IPS-18a (cell line): ENCODE measurements at regions not wholly inside any gene's neighbourhood (a gene's known extent, or its start where the extent isn't known, plus 50 kb on each side); places are given as distances from the start of the nearest gene placed in this dataset.

Experiments
- H3K27ac ChIP-seq: one replicate; pipeline ENCODE4 v1.5.1; 2013; ENCODE audit warnings: low read length
- H3K27me3 ChIP-seq: one replicate; pipeline ENCODE4 v1.6.1; 2013; ENCODE audit warnings: mild to moderate bottlenecking, low read length; ENCODE audit not compliant: control insufficient read depth, insufficient read depth
- H3K36me3 ChIP-seq: one replicate; pipeline ENCODE4 v1.6.1; 2013; ENCODE audit warnings: low read depth, low read length; ENCODE audit not compliant: control insufficient read depth
- H3K4me1 ChIP-seq: one replicate; pipeline ENCODE4 v1.6.1; 2013; ENCODE audit warnings: low read depth, low read length; ENCODE audit not compliant: control insufficient read depth
- H3K4me3 ChIP-seq: one replicate; pipeline ENCODE4 v1.5.1; 2013; ENCODE audit warnings: low read length
- H3K9ac ChIP-seq: one replicate; pipeline ENCODE4 v1.6.1; 2013; ENCODE audit warnings: mild to moderate bottlenecking, low read length, moderate library complexity
- H3K9me3 ChIP-seq: one replicate; pipeline ENCODE4 v1.6.1; 2013; ENCODE audit warnings: low read depth, low read length; ENCODE audit not compliant: control insufficient read depth

DNA sequence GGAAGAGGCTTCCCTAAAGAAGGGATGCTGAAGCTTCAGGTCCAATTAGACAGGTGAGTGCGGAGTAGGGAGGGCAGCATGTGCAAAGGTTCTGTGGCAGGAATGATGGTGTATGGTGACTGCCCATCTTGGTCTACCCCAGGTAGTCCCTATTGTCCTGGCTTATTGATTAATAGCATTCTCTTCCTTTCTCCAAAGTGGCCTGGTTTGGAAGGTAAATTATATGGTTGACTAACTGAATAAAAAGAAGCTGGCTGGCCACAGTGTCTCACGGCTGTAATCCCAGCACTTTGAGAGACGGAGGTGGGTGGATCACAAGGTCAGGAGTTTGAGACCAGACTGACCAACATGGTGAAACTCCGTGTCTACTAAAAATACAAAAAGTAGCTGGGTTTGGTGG is 230.5 kb downstream of the MIAT start:
- H3K9ac ChIP-seq, result no peak overlapping the region
- H3K27ac ChIP-seq, result no peak overlapping the region
- peaks cover 12% of the 10 kb centered on the region for H3K4me1 ChIP-seq

DNA sequence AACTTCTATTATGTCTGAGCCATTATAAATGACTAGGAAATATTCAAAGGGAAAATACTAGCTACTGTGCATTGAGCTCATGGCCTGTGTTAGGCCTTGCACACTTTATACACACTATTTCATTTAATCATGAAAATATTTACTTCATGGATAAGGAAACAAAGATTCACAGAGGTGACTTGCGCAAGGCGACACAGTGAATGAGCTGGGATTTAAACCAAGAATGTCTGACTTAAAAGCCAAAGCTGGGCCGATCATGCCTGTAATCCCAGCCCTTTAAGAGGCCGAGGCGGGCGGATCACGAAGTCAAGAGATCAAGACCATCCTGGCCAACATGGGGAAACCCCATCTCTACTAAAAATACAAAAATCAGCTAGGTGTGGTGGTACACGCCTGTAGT is 231.5 kb downstream of the MIAT start:
- H3K9ac ChIP-seq, result no peak overlapping the region
- H3K27ac ChIP-seq, result no peak overlapping the region
- H3K4me1 ChIP-seq, result peaks cover 22% of the 10 kb centered on the region
- no peaks in the 10 kb centered on the region for H3K27me3 ChIP-seq
- H3K36me3 ChIP-seq, result no peaks in the 10 kb centered on the region
- no peak overlapping the region for H3K4me3 ChIP-seq
- no peaks in the 10 kb centered on the region for H3K9me3 ChIP-seq

More for the DNA sequence above, 230.5 kb downstream of the MIAT start:
- no peak overlapping the region for H3K4me3 ChIP-seq
- no peaks in the 10 kb centered on the region for H3K36me3 ChIP-seq
- no peaks in the 10 kb centered on the region for H3K27me3 ChIP-seq
- no peaks in the 10 kb centered on the region for H3K9me3 ChIP-seq

DNA sequence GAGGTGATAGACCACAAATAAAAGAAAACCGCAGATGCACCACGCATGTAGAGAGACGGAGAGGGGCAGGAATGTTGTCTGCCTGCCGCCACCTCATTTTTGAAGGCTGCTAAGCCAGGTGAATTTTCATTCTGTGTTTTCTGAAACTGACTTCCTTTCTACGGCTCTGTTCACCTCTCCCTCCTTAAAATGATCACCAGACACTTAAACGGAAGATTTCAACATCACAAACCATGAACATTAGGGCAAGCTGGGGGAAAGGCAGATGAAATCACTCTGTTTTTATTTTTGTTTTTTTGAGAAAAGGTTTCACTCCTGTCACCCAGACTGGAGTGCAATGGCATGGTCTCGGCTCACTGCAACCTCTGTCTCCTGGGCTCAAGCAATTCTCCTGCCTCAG is 232.4 kb downstream of the MIAT start:
- Histone ChIP-seq H3K4me1 (peaks cover 24% of the 10 kb centered on the region), H3K9ac (no peak overlapping the region), H3K4me3 (no peak overlapping the region), H3K27me3 (no peaks in the 10 kb centered on the region), H3K36me3 (no peaks in the 10 kb centered on the region), H3K27ac (no peak overlapping the region), H3K9me3 (no peaks in the 10 kb centered on the region)

DNA sequence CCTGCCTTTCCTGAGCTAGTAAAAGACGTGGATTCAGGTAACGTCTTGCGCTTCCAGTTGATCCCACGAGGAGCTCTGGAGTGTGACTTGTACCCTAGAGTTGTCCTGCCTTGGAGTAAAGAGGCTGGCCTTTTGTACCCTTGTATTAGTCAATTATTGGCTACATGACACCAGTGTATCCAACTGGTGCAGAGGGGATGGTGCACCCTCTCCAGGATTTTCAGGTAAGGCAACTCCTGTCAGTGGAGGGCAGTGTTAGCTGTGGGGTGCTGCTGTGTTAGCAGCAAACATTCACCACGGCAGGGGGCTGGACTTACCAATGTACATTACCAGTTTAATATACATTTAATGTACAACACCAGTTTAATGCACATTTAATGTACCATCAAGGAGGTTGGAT is 233.5 kb downstream of the MIAT start:
- no peaks in the 10 kb centered on the region for H3K9me3 ChIP-seq
- H3K9ac ChIP-seq, result no peak overlapping the region
- no peak overlapping the region for H3K4me3 ChIP-seq
- peaks cover 24% of the 10 kb centered on the region for H3K4me1 ChIP-seq
- no peaks in the 10 kb centered on the region for H3K36me3 ChIP-seq
- H3K27ac ChIP-seq, result no peak overlapping the region
- no peaks in the 10 kb centered on the region for H3K27me3 ChIP-seq

DNA sequence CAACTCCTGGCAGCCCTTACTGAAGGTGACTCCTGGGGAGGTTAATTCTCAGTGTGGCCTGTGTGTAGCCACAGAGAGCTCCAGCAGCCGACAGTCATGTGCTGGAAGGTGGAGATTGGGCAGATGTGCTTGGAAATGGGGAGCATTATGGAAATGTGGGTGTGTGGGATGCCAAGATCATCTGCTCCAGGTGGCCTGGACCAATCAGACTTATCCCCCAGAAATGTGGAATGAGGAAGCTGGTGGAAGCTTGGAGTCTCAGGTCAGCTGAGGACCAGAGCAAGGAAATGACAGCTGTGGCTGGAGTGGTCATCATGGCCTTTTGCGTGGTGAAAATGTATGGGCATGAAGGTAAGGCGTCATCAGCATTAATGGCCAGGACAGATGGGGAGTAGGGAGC is 234.0 kb downstream of the MIAT start:
- Histone ChIP-seq H3K4me3 (no peak overlapping the region), H3K9me3 (no peaks in the 10 kb centered on the region), H3K27me3 (no peaks in the 10 kb centered on the region), H3K4me1 (peaks cover 24% of the 10 kb centered on the region), H3K9ac (no peak overlapping the region), H3K36me3 (no peaks in the 10 kb centered on the region), H3K27ac (no peak overlapping the region)

DNA sequence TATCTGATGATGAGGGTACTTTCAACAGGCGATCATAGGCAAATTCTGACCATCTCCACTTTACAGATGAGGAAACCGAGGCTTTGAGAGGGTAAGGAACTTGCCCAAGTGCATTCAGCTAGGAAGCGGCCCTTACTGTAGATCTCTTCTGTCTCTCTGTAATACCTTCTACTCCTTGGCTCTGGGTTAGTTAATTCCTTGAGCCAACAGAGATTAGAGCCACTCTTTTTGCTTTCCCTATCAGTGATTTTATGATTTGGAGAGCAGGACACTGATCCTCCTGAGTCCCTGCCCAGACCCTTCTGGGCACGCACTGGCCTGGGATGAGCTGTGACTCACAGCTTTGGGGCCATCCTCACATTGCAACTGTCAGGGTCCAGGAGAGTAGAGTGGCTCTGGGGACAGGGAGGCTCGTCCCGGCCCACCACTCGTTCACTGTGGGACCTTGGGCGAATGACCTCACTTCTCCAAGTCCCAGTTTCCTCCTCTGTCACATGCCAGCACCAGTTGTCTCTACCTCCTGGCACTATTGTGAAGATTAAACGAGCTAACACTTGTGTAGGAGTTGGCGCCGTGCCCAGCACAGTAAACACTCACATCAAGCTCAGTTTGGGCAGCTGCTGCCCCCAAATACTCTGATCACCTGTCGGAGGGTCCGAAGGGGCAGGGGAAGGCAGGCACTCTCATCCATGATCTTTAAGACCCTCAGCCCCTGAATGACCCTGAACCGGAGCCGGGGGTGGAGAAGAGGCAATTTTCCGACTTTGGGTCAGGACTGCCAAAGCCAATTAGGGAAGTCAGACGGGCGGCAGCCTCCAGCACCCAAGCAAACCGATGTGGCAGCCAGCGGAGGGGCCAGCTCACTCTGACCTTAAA is 235.0 kb downstream of the MIAT start:
- Histone ChIP-seq H3K4me1 (peaks cover 24% of the 10 kb centered on the region), H3K4me3 (no peak overlapping the region), H3K9ac (no peak overlapping the region), H3K9me3 (no peaks in the 10 kb centered on the region), H3K36me3 (no peaks in the 10 kb centered on the region), H3K27me3 (no peaks in the 10 kb centered on the region), H3K27ac (no peak overlapping the region)

DNA sequence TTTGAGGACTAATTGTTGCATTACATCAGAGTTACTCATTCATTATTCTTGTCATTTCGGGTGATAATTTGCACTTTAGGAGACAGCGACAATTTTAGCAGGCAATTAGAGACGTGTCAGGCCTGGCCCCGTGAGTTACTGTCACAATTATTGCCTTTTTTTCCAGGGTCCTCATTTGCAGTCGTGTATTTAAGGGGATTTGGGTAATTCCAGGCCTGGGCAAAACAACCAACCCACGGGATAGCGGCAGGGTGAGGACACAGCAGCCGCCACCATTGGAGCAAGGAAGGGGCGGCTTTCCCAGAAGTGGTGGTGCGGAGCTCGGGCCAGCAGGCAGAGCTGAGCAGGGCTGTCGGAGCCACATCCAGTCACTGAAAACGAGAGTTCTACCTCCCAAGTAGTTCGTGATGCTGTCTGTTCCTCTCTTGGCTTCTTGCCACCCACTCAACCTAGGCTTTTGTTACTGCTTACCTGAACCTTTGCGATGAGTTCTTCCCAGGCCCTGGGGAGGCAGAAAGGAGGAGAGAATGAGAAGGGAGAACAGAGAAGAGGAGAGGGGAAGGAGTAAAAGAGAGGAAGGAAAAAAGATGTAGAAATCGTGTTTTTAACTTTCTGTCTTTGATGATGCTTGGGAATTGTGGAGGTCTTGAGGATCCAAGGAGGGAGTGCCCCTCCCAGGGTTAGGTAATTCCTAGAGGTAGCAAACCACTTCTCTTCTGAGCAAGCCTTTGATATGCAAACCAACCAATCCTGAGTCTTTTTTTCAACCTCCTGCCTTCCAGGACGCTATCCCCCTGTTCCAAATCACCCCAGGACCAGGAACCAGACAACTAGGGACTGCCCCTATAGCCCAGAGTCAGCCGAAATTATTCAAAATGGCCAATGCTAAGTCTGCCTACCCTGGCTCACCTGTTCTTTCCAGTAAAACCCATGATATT is 236.1 kb downstream of the MIAT start:
- Histone ChIP-seq H3K4me1 (peaks cover 24% of the 10 kb centered on the region), H3K27ac (no peak overlapping the region)

DNA sequence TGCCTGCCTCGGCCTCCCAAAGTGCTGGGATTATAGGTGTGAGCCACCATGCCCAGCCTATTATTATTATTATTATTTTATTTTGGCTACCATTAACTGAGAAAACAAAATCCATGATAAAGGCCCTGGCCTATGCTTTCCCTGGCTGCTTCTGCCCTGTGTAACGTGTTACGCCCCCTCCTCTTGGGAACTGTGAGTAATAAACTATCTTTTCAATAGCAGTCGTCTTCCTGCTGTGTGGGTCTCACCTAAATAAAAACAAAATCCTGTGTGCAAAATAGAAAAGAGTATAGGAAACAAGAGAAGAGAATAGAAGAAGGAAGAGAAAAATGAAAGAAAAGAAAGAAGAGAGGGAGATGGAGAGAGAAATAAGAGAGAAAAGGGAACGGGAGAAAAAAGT is 237.0 kb downstream of the MIAT start:
- Histone ChIP-seq H3K27me3 (no peaks in the 10 kb centered on the region), H3K27ac (no peak overlapping the region), H3K36me3 (no peaks in the 10 kb centered on the region), H3K4me3 (no peak overlapping the region), H3K4me1 (peaks cover 24% of the 10 kb centered on the region), H3K9ac (no peak overlapping the region), H3K9me3 (no peaks in the 10 kb centered on the region)

More for the DNA sequence above, 236.1 kb downstream of the MIAT start:
- no peaks in the 10 kb centered on the region for H3K27me3 ChIP-seq
- no peak overlapping the region for H3K4me3 ChIP-seq
- no peak overlapping the region for H3K9ac ChIP-seq
- H3K9me3 ChIP-seq, result no peaks in the 10 kb centered on the region
- H3K36me3 ChIP-seq, result no peaks in the 10 kb centered on the region

DNA sequence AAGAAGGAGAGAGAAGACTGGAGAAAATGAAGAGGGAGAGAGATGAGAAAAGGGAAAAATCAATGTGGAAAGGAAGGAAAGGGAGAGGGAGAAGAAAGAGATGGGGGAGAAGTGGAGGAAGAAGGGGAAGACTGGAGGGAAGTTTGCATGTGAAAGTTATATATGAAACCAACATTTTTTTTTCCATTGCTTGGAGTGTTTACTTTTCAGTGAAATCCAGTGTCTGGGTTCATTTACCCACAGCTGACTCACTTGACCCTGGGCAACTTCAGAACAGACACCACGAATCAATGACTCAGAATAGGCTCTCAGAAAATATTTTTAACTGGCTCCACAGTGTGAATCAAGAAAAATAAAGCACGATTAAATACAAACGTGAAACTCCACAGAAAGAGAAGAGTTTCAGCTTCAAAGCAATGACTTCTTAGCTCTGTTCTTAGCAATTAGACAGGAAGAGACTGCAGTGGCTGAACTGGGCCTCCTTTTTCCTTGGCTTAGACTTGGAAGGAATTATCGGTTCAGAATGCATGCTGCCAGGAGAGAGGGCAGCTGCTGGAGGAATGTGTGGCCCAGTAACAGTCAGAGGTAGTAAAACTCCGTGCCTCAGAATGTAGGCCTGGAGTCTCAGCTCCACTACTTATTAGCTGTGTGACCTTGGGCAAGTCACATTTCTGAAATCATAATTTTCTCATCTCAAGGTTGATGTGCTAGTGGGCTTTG is 237.5 kb downstream of the MIAT start:
- Histone ChIP-seq H3K9ac (no peak overlapping the region), H3K27ac (no peak overlapping the region), H3K36me3 (no peaks in the 10 kb centered on the region), H3K27me3 (no peaks in the 10 kb centered on the region), H3K4me3 (no peak overlapping the region), H3K9me3 (no peaks in the 10 kb centered on the region), H3K4me1 (peaks cover 24% of the 10 kb centered on the region)

DNA sequence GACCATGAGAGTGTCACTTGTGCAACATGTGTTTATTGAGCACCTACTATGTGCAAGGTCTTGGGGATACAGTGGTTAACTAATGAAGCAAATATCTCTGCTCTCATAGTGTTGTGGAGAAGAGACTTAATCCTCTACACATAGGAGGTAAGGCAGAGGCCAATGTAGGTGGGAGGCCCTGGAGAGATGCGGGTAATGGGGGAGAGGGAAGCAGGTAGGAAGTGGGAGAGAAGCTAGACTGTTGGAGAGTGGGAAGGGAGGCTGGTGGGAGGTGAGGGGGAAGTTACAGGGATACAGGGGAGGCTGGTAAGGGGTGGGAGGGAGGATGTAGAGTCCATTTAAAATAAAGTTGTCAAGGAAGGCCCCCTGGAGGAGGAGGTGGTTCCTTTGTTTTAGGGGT is 240.0 kb downstream of the MIAT start:
- H3K9ac ChIP-seq, result no peak overlapping the region
- peaks cover 20% of the 10 kb centered on the region for H3K4me1 ChIP-seq
- H3K27me3 ChIP-seq, result no peaks in the 10 kb centered on the region
- H3K27ac ChIP-seq, result no peak overlapping the region
- H3K9me3 ChIP-seq, result no peaks in the 10 kb centered on the region
- no peak overlapping the region for H3K4me3 ChIP-seq
- no peaks in the 10 kb centered on the region for H3K36me3 ChIP-seq

DNA sequence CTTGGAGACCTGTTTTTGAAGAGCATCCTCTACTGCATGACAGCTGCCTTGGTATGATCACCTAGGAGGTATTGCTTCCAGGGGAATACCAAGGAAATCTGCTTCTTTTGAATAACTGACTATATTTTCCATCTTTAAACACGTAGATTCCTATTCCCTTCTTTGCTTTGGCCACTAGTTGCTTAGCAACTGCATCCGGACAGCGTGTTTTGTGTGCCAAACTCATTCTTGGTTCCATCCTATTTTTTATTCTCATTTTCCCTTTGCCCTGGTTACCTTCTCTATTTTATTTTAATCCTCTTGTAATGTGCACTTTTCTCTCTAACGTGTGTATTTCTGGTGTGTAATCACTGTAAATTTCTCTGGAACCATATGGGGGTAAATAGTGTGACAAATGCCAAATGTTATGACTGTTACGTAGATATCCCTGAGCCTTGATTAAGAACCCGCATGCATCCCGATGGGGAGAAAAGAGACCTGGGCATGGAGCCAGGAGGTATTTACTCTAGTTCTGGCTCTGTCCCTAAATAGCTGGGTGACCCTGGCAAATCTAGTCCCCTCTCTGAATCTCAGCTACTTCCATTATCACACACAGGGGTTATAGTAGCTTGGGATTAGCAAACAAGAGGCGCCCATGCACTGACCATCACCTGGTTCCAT is 241.7 kb downstream of the MIAT start:
- Histone ChIP-seq H3K9me3 (no peaks in the 10 kb centered on the region), H3K4me3 (no peak overlapping the region), H3K27ac (no peak overlapping the region), H3K27me3 (peaks cover 5% of the 10 kb centered on the region), H3K9ac (no peak overlapping the region), H3K36me3 (no peaks in the 10 kb centered on the region), H3K4me1 (peaks cover 12% of the 10 kb centered on the region)
